HCT116 (cell line): ENCODE measurements at regions not wholly inside any gene's neighbourhood (a gene's known extent, or its start where the extent isn't known, plus 50 kb on each side); places are given as distances from the start of the nearest gene placed in this dataset.

Experiments used
- ATAC-seq: fragments of 200-7000 bp; cut with Tn5 transposase; 2 replicates; pipeline ENCODE4 v1.9.1; 2020; ENCODE audit warnings: mild to moderate bottlenecking, moderate library complexity
- BruUV-seq: library from RNA; stranded (reverse); fragments of 400-500 nt; replicated peaks from 2 replicates; lab custom pipeline; 2021; lab: Mats Ljungman, UMichigan
- CTCF ChIA-PET: fragments of 300-600 bp; sonication (Branson Sonifier 250); formaldehyde crosslinking; loops from one replicate; lab custom pipeline; 2021; ENCODE audit warnings: antibody characterized with exemption; lab: Charles Lee
- POLR2A ChIA-PET: fragments of 300-600, 350-600 bp; sonication (Branson Sonifier 250); formaldehyde crosslinking; loops from one replicate; lab custom pipeline; 2021; ENCODE audit warnings: antibody characterized with exemption; lab: Charles Lee
- RAD21 ChIA-PET, 2 experiments: fragments of 300-600 bp; sonication (Branson Sonifier 250); formaldehyde crosslinking; loops; one replicate each; lab custom pipeline; 2023; ENCODE audit warnings: low total read pairs in 2 of 2; ENCODE audit not compliant: uncharacterized antibody in 2 of 2, unreplicated experiment in 2 of 2, low non-redundant PET in 1 of 2; lab: Charles Lee
- DNase-seq: peaks from one replicate; pipeline ENCODE4 v3.0.0-alpha.2; 2010; ENCODE audit warnings: low read depth, low spot score
- H2AFZ ChIP-seq: fragments of 200-600 bp; shearing (Covaris generic), sonication (generic); 2 replicates; pipeline ENCODE4 v1.6.1; 2017; ENCODE audit warnings: low read depth, mixed run types, mixed read lengths, antibody characterized with exemption, low read length; ENCODE audit not compliant: poor library complexity, severe bottlenecking
- H3K27ac ChIP-seq: 2 replicates; pipeline ENCODE4 v1.5.1; 2012; ENCODE audit warnings: low read depth, low read length
- H3K27me3 ChIP-seq: fragments of 200-600 bp; sonication (generic); 2 replicates; pipeline ENCODE4 v1.6.1; 2016; ENCODE audit warnings: mixed run types, low read length, mixed read lengths; ENCODE audit not compliant: insufficient read depth
- H3K36me3 ChIP-seq, 2 experiments: fragments of 200-500 bp in 1 of 2; fragments of 200-600 bp in 1 of 2; sonication (Bioruptor generic) in 1 of 2; sonication (generic) in 1 of 2; 2 replicates each; pipeline versions ENCODE4 v1.5.1 to v1.6.1; 2014 to 2016; ENCODE audit warnings: low read length in 2 of 2, inconsistent platforms in 1 of 2, mixed read lengths in 1 of 2, mixed run types in 1 of 2; ENCODE audit not compliant: insufficient read depth in 2 of 2, control insufficient read depth in 1 of 2
- H3K4me1 ChIP-seq, 2 experiments: fragments of 200-600 bp in 1 of 2; sonication (generic) in 1 of 2; 2 replicates each; pipeline versions ENCODE4 v1.5.1 to v1.6.1; 2012 to 2017; ENCODE audit warnings: low read length in 2 of 2, inconsistent platforms in 1 of 2, mild to moderate bottlenecking in 1 of 2, mixed read lengths in 1 of 2, mixed run types in 1 of 2, moderate library complexity in 1 of 2; ENCODE audit not compliant: insufficient read depth in 2 of 2, control insufficient read depth in 1 of 2
- H3K4me2 ChIP-seq: fragments of 200-600 bp; sonication (generic); 2 replicates; pipeline ENCODE4 v1.6.1; 2017; ENCODE audit warnings: mixed run types, low read length, mixed read lengths
- H3K4me3 ChIP-seq, 2 experiments: fragments of 200-600 bp in 1 of 2; sonication (generic) in 1 of 2; replicated peaks in 1 of 2; 2 replicates each; pipeline ENCODE4 v1.5.1; 2011 to 2016; ENCODE audit warnings: low read length in 2 of 2, control low read depth in 1 of 2, low read depth in 1 of 2, mild to moderate bottlenecking in 1 of 2, mixed read lengths in 1 of 2, mixed run types in 1 of 2
- H3K79me2 ChIP-seq: fragments of 200-600 bp; sonication (generic); 2 replicates; pipeline ENCODE4 v1.6.1; 2017; ENCODE audit warnings: mild to moderate bottlenecking, mixed run types, low read length, moderate library complexity, mixed read lengths; ENCODE audit not compliant: insufficient read depth
- H3K9ac ChIP-seq: fragments of 200-600 bp; sonication (generic); 2 replicates; pipeline ENCODE4 v1.6.1; 2016; ENCODE audit warnings: low read length, mixed read lengths
- H3K9me2 ChIP-seq: fragments of 200-600 bp; sonication (generic), shearing (Covaris generic); 2 replicates; pipeline ENCODE4 v1.6.1; 2017; ENCODE audit warnings: mixed run types, mild to moderate bottlenecking, moderate library complexity; ENCODE audit not compliant: insufficient read depth
- H3K9me3 ChIP-seq, 2 experiments: fragments of 200-500 bp in 1 of 2; fragments of 200-600 bp in 1 of 2; sonication (Bioruptor generic) in 1 of 2; sonication (generic) in 1 of 2; 2 replicates each; pipeline ENCODE4 v1.6.1; 2014 to 2017; ENCODE audit warnings: low read length in 2 of 2, mixed read lengths in 2 of 2, inconsistent platforms in 1 of 2, low read depth in 1 of 2, mild to moderate bottlenecking in 1 of 2, mixed run types in 1 of 2, moderate library complexity in 1 of 2; ENCODE audit not compliant: control insufficient read depth in 1 of 2, insufficient read depth in 1 of 2
- H4K20me1 ChIP-seq: fragments of 200-600 bp; sonication (generic), shearing (Covaris generic); 2 replicates; pipeline ENCODE4 v1.6.1; 2017; ENCODE audit warnings: mixed run types, mild to moderate bottlenecking, moderate library complexity; ENCODE audit not compliant: insufficient read depth
- ATF3 ChIP-seq: IDR thresholded peaks from 2 replicates; pipeline ENCODE4 v1.6.1; 2012
- ELF1 ChIP-seq: IDR thresholded peaks from 2 replicates; pipeline ENCODE4 v1.6.1; 2012; ENCODE audit warnings: low read depth, borderline replicate concordance
- EZH2phosphoT487 ChIP-seq: fragments of 200-600 bp; IDR thresholded peaks from 2 replicates; pipeline ENCODE4 v1.6.1; 2018; ENCODE audit warnings: antibody characterized with exemption, borderline replicate concordance
- FOSL1 ChIP-seq: IDR thresholded peaks from 2 replicates; pipeline ENCODE4 v1.6.1; 2012; ENCODE audit warnings: low read depth
- POLR2AphosphoS5 ChIP-seq: IDR thresholded peaks from 2 replicates; pipeline ENCODE4 v1.6.1; 2011; ENCODE audit warnings: mild to moderate bottlenecking, low read depth, low read length, moderate library complexity
- REST ChIP-seq: IDR thresholded peaks from 2 replicates; pipeline ENCODE4 v1.6.1; 2012; ENCODE audit warnings: low read depth
- SRF ChIP-seq: IDR thresholded peaks from 2 replicates; pipeline ENCODE4 v1.6.1; 2012; ENCODE audit warnings: low read depth
- YY1 ChIP-seq: IDR thresholded peaks from 2 replicates; pipeline ENCODE4 v1.6.1; 2011; ENCODE audit warnings: low read length, low read depth, moderate library complexity, mild to moderate bottlenecking; ENCODE audit not compliant: insufficient replicate concordance; ENCODE audit errors: extremely low read depth
- ZBTB33 ChIP-seq: IDR thresholded peaks from 2 replicates; pipeline ENCODE4 v1.6.1; 2011; ENCODE audit warnings: mild to moderate bottlenecking, low read length, moderate library complexity; ENCODE audit not compliant: insufficient replicate concordance; ENCODE audit errors: extremely low read depth
- ZNF274 ChIP-seq: fragments of 200-500 bp; sonication (Bioruptor generic); IDR thresholded peaks from 2 replicates; pipeline ENCODE4 v1.6.1; 2014; ENCODE audit warnings: mild to moderate bottlenecking, low read depth, low read length, inconsistent platforms
- intact Hi-C: fragments of 100-400 bp; cut with micrococcal nuclease; formaldehyde crosslinking; loops from 2 replicates; pipeline ENCODE4 v1.10.0; 2022

- intact Hi-C loops, result no loop called here
- Histone ChIP-seq H3K79me2 (no peaks in the 10 kb centered on the region), H3K9me2 (no peaks in the 10 kb centered on the region), H3K27me3 (no peaks in the 10 kb centered on the region), H3K4me1 (no peaks in the 10 kb centered on the region), H3K36me3 (no peaks in the 10 kb centered on the region), H3K4me3 (no peak overlapping the region), H4K20me1 (no peaks in the 10 kb centered on the region), H3K4me2 (no peak overlapping the region), H3K27ac (no peak overlapping the region), H3K9me3 (peaks cover 0 to 4% of the 10 kb centered on the region in 2 experiments; a peak in 1 of 4 replicates), H2AFZ (no peak overlapping the region), H3K9ac (no peak overlapping the region)
- CTCF ChIA-PET, result no interaction called here
- ATAC-seq, result no peak
- POLR2A ChIA-PET, result no interaction called here
- BruUV-seq, result no TSS peak
- no peak for DNase-seq
- RAD21 ChIA-PET, result no interaction called here
- no peak for TF ChIP-seq EZH2phosphoT487
- TF ChIP-seq FOSL1, result no peak
- no peak for TF ChIP-seq POLR2AphosphoS5
- no peak for TF ChIP-seq REST
- TF ChIP-seq ELF1, result no peak
- TF ChIP-seq ATF3, result no peak
- TF ChIP-seq ZBTB33, result no peak
- no peak for TF ChIP-seq YY1
- no peak for TF ChIP-seq ZNF274
- no peak for TF ChIP-seq SRF
Measured at GRCh38 chr21:15324542-15324941, 259.7 kb upstream of the NRIP1 start.
